Putamen (tissue), 1 donor: ENCODE measurements at regions not wholly inside any gene's neighbourhood (a gene's known extent, or its start where the extent isn't known, plus 50 kb on each side); places are given as distances from the start of the nearest gene placed in this dataset.
A peak's percentile ranks its signal among the peaks of the same experiment; 100 is the strongest.
"Not testable (repeated sequence)": the region's sequence is repeated elsewhere in the genome, so short reads cannot be mapped to it uniquely, and the experiment has no call there.

Source experiments
- DNase-seq: peaks from one replicate; pipeline ENCODE4 v3.0.0-alpha.2; 2016; ENCODE audit warnings: low spot score

DNA sequence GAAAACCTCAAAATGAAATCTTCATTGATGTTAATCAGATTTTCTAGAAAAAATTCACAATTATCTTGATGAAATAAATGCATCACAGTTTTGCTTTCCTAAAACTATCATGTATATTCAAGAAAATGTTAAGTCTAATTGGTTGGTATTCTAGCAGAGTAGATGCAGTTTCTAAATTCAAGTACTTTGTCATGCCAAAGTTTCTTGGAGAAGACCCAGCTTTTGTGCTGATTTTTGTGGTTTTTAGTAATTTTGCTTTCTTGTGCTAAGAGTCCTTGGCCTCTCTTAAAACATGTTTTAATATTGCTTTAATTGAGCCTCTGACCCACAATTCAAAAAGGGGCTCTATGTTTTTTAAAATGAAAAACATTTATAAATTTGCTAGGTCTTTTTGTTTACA, 924.8 kb upstream of the PTPRD start:
- no peak for DNase-seq

DNA sequence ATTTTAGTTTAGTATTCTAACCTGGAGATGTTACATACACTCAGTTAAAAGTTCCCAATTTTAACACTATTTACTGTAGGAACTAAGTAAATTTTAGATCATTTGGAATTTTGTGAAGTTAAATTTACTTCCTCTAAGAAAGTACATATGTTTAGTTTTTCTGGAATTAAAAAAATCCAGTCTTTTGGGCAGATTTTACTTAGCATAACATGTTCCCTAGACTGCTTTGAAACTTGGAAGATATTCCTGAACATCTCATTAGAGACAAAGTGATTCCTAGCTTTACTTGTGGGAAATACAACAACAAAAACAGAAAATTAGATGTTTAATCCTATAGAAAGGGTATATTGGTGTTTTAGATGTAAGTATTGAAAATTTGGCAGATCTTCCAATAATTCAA, 930.0 kb upstream of the PTPRD start:
- no peak for DNase-seq

DNA sequence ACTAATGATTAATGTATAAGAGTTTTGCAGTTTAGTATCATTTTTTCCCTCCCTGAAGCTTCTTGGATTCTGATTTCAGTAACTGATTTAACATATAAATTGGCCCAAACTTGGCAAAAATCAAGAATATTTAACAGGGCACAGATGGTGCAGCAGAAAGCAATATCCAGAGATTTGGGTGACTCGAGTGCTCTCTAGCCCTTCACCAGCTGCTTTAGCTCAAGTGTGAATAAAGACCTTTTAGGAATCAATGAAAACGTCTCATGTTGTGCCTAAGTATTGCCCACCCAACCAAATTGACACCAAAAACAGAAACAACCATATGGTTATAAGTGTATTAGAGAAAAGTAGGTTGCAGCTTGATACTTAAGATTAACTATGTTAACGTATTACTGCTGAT, 933.4 kb upstream of the PTPRD start:
- no peak for DNase-seq

DNA sequence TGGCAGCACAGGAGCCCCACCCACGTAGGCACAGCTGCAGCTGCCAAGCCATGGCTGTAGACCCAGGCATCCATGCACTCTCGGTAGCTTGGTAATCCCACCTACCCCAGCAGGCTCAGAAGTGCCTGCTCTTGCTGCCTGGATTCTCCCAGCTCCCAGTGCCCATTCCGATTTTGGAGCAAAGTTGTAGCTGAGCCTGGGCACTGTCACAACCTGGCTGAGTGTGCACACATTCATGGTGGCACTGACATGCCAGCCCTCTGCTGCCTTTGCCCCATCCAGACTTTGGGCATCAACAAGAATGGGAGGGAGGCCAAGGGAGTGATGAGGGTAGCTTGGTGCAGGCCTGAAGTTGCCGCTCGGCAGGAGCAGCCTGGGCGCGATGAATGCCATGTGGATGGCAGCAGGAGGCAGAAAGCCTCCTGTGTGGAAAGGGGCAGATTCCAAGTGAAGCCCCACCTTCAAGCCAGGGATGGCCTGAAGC, 936.6 kb upstream of the PTPRD start:
- DNase-seq: no peak

DNA sequence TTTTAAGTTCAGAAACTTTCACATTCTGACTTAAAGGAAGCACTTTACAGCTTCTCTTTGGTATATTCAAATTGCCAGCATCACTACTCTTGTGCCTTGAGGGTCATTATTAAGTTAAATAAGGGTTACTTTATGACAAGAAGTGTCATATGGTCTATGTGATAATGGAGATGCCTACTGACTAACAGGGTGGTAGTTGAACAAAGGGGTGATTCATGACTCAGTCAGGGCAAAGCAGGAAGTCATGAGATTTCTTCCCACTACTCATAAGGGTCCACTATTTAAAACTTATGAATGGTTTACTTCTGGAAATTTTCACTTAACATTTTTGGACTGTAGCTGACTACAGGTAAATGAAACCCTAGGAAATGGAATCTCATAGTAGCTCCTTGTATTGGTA, 938.3 kb upstream of the PTPRD start:
- no peak for DNase-seq

DNA sequence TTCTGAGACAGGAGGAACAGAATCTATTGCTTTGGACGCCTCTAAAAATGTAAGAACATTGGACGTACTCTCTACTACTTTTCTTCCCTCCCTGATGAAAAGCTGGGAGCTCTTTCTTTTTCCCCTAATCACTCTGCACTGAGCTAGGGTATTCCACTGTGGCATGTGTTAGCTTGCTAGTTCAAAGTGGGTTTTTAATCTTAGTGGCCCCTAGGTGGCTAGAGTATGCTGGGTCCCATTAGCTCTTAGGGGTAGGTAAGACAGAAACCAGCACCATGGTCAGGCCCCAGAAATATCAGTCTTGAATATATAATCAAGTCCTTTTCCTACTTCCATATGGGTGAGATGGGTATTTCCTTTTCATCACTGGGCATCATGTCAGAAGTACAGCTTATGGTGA, 945.2 kb upstream of the PTPRD start:
- no peak for DNase-seq

DNA sequence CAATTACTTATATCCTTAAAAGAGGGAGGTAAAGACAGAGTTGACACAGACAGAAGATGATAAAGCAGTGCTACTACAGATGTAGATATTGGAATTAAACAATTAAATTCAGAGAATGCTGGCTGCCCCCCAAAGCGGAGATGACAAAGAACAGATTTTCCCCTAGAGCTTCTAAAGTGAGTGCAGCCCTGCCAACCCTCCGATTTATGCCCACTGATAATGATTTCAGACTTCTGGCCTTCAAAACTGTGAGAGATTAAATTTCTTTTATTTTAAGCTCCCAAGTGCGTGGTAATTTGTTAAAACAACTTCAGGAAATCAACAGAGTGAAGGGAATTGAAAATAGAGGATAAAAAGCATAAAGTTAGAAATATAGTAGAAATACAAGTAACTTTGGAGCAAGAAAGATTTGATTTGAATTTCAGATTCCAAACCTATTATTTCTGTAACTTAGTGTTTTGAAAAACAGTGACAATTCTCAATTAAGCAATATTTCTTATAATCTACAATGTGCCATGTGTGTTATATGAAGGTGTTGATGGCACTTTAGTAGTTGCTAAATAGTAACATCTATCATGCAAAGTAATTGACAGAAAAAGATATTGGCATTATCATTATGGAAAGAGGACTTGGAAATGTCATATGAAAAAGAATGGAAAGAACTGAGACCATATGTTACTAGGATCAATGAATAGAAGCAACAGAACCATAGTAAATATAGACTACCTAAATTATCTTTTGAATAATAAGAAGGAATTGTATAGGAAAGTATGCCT, 946.4 kb upstream of the PTPRD start:
- no peak for DNase-seq

DNA sequence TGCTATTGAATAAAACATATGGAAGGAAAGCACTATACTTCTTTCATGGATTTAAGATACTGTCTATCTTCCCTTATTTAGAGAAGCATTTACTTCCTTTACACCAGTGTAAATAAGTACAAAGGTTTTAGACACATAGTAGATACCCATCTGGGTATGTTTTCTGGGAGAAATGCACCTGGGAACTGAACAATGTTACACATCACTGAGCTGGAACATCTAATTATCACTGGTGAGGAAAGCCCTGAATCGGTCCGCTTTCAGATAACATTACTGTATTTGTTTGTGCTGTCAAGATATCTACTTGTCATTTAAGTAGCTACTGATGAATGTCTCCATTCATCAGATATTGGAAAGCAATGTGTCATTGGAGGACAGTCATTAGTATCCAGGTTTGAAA, 964.7 kb upstream of the PTPRD start:
- DNase-seq: no peak

DNA sequence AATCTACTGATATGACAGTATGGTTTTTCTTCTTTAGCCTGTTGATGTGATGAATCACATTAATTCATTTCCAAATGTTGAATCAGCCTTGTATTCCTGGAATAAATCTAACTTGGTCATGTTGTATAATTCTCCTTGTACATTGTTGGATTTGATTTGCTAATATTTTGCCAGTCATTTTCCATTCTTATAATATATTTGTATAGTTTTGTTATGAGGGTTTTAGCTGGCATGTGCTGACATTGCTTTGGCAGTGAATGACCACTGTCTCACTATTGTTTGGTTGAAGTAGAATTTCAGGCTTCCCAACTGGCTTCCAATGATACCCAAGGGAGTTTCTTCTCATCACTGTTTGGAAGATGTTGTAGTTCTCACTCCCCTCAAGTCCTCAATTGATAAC, 983.0 kb upstream of the PTPRD start:
- no peak for DNase-seq

DNA sequence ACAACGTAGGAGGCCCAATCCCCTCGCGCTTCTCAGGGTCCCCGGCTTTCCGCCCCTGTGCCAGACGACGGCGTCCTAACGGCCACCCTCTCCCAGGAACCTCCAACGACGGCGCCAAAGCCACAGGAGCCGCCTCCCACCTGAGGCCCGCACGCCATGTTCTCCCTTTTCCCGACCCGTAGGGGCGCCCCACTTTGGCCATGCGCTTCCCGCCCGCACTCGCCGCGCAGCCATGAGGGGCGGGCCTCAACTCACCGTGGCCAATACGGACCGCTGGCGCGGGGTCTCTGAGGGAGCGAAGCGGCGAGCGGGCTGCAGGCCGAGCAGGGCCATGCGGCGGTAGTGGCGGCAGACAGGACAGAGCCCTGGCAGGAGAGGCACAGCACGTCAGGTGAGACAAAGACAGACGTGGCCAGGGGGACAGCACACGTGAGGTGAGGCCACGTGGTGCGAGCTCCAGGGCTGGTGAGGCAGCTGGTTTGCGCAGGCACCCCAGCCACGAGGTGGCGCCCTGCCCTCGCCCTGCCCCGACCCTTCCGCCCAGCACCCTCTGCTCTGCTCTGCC, 1005.5 kb upstream of the PTPRD start:
- DNase-seq: no peak

DNA sequence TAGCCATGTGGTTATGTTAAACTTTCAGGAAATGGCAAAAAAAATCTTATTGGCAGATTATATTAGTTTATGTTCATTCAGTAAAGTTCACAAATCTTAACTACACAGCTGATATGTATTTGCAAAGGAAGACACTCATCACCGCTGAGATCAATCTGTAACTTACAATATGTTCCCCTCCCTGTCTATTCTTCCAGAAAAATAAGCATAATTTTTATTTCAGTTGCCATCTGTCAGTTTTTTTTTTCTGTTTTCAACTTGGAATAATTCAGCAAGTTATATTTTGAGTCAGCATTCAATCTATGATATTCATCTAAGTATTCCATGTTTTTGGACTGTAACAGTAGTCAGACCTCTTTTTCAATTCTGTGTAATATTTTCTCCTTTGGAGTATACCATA, 1019.9 kb upstream of the PTPRD start:
- no peak for DNase-seq

DNA sequence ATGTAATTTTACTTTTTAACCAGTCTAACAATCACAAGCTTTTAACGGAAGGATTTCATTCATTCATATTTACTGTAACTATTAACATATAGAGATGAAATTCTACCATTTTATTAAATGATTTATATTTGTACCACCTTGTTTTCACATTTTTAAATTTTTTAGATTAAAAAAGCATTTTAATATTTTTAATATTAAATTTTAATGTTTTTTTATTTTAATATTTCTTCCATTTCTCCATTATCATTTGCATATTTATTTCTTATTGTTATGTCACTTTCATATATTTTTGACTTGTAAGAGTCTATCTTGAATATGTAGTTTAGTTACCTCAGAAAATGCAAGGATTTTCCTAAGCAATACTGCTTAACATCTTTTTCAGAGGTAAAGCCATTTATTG, 1034.0 kb upstream of the PTPRD start:
- no peak for DNase-seq

DNA sequence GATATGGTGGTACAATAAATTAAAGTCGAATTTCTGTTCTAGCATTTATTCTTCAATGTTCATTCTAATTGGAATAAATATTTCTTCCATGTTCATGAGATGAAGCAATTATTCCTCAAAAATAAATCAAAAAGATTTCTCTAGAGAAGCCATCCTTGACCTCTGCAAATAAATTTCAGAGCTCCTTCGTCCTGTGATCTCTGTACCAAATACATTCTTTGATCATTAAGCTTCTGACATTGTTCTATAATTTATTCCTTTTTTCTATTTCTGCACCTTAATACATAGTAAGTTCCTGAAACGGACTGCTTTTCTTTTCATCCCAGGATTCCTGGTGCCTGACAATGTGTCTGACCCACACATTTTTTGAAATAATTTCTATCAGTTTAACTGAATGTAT, 1039.3 kb upstream of the TYRP1 start:
- no peak for DNase-seq

DNA sequence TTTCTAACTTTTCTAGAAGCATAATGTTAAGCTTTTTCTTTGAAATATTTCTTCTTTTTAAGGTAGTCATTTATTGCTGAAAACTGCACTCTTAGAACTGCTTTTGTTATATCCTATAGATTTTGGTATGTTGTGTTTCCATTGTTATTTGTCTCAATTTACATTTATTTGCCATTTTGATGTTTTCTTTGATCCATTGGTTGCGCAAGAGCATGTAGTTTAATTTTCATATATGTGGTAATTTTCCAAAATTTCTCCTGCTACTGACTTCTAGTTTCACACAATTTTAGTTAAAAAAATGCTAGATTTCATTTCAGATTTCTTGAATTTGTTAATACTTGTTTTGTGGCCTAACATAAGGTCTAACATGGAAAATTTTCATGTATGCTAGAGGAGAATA, 1029.3 kb upstream of the TYRP1 start:
- DNase-seq: no peak

DNA sequence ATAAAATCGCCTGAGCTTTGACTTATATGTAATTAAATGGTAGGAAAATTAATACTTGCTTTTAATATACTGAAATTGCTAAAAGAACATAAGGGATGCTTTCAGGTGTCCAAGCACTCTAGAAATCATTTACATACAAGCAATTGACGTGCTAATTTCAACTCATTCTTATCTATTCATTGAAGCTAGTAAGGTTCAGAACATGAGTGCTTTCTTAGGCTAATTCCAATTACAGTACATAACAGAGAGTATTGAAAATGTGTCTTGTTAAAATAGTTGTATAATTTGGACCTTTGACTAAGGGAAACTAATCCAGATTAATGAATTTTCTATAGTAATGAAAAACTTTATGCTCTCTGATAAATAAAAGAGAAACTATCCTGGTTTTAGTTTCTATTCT, 1016.4 kb upstream of the TYRP1 start:
- no peak for DNase-seq

DNA sequence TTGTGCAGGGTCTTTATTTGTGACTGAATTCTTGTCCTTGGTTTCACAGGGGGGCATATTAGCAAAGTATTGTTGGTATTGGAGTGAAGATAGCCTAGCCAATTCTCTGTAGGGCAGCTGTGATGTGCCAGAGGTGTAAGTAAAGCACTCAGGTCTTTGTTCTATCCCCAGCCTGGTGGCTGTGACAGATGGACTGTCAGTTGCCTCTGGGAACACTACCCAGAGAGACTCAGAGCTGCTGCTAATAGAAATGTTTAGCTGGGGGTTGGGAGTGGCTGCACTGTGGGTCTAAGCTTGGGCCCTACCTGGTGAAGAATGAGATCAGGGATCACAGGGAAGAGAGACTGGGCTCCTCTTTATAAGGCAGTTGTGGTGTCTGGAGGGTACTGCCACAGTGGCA, 1006.5 kb upstream of the TYRP1 start:
- no peak for DNase-seq

DNA sequence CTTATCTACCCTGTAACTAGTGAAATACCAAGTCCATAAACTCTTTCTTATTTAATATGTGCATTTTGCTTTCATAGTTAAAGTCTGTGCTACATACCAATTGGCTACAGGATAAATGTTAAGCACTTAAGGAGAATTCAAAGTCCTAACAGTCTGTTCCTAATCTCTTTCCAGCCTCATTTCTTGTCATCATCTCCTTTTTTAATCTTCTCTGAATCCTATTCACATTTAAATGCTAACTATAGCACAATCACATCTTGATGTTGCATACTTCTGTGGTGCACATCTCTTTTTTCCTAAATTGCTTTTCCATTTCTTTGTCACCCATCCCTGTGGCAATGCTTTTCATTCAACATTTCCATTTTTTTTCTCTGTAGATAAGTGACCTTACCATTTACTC, 996.1 kb upstream of the TYRP1 start:
- no peak for DNase-seq

DNA sequence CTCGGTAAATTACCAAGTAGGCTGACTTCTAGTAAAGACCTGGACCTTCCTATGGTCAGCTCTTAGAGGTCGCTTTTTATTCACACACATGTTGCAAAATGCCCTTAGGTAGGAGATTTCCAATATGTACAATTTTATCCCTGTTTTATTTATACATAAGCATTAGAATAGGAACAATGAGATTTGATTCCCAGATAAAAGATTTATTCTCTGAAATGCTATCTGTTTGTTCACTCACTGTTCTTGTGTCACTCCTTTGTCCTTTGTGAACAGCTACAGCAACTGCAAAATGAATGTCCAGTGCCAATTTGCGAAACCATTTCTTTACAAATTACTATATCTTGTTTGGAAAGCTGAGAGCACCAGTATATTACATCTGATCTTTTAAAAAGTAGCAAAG, 991.5 kb upstream of the TYRP1 start:
- peak; percentile 33 for DNase-seq

DNA sequence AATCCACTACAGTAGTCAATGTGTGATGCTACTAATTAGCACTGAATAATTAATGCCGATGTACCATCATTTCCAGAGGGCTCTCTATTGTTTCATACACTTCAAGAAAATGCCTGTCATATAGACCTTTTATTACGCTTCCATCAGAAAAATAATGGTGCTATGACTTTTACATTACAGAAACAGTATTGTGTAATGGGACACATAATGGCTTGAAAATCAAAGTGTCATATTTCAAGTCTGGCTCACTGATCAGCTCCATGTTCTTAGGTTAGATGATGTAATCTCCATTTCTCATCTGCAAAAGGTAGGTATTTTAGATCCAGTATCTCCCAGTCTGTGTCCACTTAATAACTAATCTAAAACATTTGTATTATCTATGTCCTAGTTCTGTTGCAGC, 990.6 kb upstream of the TYRP1 start:
- no peak for DNase-seq

DNA sequence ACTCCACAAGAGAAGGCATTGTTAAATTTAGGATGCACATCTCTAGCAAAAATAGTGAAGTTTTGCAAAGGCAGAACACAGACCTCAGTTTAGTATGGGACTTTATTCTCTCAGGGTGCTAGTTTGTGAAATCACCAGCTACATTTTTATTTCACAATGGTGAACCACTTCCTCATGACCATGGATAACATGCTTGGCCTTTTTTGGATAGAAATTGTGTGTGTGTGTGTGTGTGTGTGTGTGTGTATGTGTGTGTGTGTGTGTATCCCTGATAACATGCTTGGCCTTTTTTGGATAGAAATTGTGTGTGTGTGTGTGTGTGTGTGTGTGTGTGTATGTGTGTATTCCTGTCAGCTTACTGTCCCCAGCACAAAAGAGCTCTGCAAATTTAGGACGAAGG, 989.0 kb upstream of the TYRP1 start:
- not testable (repeated sequence) for DNase-seq

DNA sequence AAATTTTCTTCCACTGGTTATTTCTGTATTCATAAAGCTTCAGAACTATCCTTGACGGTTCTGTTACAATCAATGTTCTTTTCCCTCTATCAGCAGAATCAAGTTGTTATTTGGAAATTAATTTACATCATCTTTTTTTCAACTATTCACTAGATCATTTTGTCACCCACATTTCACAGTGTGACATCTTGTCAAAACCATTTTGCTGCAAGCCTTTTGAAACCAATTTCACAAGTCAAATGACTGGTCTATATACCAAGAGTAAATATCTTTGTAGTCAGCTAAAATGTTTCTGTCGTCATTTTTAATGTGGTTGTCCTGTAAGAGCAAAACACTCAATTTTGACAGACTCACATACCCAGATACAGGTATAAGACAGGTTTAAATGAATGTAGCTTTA, 984.3 kb upstream of the TYRP1 start:
- no peak for DNase-seq

DNA sequence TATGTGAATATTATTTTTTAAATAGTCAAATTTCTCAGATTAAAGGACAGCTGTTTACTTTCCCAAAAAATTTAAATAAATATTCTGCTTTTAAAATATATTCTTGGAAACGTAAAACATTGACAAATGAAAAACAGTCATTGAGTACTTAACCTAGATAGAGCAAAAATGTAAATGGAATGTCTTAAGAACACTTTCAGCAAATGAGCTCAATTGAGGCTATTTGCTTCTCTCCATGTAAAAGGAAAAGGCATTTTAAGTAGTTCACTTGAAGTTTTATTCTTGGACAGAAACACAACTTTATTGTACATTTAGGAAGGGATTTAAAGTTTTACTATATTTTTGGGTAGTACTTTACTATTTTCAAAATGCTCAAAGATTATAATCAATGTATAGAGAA, 983.6 kb upstream of the TYRP1 start:
- no peak for DNase-seq

DNA sequence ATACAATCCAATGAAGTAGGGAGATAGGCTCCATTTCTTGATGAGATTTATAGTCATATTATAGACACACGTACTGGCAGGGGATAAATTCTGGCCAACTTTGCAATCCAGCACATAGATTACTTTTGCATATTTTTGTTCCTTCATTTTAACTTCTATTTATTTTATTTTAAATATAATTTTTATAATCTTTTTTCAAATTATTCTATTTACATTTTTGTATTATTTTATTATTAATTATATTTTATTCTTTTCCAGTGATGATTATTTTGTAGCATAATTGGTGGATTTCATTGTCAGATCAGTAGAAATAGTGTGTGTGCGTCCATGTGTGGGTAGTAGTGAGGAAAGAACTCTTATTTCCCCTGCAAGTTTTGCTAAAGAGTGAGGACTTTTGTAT, 980.1 kb upstream of the TYRP1 start:
- no peak for DNase-seq

DNA sequence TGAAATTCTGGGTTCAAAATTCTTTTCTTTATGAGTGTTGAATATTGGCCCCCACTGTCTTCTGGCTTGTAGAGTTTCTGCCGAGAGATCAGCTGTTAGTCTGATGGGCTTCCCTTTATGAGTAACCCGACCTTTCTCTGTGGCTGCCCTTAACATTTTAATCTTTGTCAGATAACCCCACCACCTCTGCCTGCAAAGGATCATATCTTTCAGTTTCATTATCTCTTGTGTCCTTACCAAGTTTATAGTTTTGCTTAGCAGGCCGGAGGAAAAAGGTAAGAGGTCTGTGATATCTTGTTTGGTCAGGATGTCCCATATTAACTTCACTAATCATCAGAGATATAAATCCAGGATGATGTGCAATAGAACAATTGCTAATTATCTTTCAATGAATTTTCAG, 970.2 kb upstream of the TYRP1 start:
- DNase-seq: no peak
